ENCODE measurements at regions not wholly inside any gene's neighbourhood (a gene's known extent, or its start where the extent isn't known, plus 50 kb on each side); places are given as distances from the start of the nearest gene placed in this dataset.

DNA sequence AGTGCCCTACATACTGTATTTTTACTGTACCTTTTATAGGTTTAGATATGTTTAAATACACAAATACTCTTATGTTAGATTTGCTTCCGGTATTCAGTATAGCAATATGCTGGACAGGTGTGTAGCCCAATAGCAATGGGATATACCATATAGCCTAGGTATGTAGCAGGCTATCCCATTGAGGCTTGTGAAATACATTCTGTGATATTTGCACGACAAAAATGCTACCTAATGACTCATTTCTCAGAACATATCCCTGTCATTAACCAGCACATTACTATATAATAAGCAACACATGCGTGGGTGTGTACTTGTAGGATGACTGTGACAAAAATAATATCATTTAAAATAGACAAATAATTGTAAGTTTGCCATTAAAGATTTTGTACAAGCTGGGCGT, 208.8 kb downstream of the MRPS30 start:
- no peak for TF ChIP-seq SUZ12 (IDR thresholded peaks at IDR 0.05)
- no peak for TF ChIP-seq FOXA1 (IDR thresholded peaks at IDR 0.05)
- TF ChIP-seq, protein P1, sequence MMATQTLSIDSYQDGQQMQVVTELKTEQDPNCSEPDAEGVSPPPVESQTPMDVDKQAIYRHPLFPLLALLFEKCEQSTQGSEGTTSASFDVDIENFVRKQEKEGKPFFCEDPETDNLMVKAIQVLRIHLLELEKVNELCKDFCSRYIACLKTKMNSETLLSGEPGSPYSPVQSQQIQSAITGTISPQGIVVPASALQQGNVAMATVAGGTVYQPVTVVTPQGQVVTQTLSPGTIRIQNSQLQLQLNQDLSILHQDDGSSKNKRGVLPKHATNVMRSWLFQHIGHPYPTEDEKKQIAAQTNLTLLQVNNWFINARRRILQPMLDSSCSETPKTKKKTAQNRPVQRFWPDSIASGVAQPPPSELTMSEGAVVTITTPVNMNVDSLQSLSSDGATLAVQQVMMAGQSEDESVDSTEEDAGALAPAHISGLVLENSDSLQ (IDR thresholded peaks at IDR 0.05), result no peak
- TF ChIP-seq BHLHE40 (IDR thresholded peaks at IDR 0.05; ENCODE audit: borderline replicate concordance), result no peak
- no peak for TF ChIP-seq HDGF (IDR thresholded peaks at IDR 0.05; ENCODE audit: borderline replicate concordance)
- TF ChIP-seq LEF1 (IDR thresholded peaks at IDR 0.05; ENCODE audit: borderline replicate concordance), result no peak
- no peak for TF ChIP-seq SP1 (IDR thresholded peaks at IDR 0.05)
- TF ChIP-seq ARNT (IDR thresholded peaks at IDR 0.05), result no peak
- TF ChIP-seq NFRKB (IDR thresholded peaks at IDR 0.05), result no peak
- no peak for TF ChIP-seq TARDBP (IDR thresholded peaks at IDR 0.05)
- TF ChIP-seq L3MBTL2 (conservative IDR thresholded peaks at IDR 0.05), result no peak
- TF ChIP-seq ZNF384 (IDR thresholded peaks at IDR 0.05), result no peak
- TF ChIP-seq FOXM1 (IDR thresholded peaks at IDR 0.05; ENCODE audit: borderline replicate concordance), result no peak
- TF ChIP-seq ELF4 (IDR thresholded peaks at IDR 0.05), result no peak
- TF ChIP-seq CTBP1 (IDR thresholded peaks at IDR 0.05; ENCODE audit: borderline replicate concordance), result no peak
- TF ChIP-seq FOXK2 (IDR thresholded peaks at IDR 0.05), result no peak
- no peak for DNase-seq (ENCODE audit: extremely low spot score)
- POLR2A ChIA-PET, result no interaction called here
- CTCF ChIA-PET, result no interaction called here

DNA sequence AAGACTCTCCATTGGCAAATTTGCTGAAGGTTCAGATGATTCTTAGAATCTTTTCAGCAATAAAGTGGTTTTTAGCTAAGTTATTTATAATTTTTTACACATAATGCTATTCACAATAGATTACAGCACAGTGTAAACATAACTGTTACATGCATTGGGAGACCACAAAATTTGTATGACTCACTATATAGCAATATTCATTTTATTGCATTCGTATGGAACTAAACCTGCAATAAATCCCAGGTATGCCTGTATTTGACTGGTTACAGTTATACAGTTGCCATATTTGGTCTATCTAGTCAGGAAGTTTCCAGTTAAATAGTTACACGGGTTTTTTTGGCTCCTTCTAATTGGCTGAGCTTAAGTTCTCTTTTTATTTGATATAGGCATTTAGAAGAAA, 220.8 kb downstream of the MRPS30 start:
- TF ChIP-seq FOXK2 (IDR thresholded peaks at IDR 0.05), result no peak
- no peak for TF ChIP-seq TARDBP (IDR thresholded peaks at IDR 0.05)
- no peak for TF ChIP-seq LEF1 (IDR thresholded peaks at IDR 0.05; ENCODE audit: borderline replicate concordance)
- no peak for TF ChIP-seq ARNT (IDR thresholded peaks at IDR 0.05)
- no peak for TF ChIP-seq SP1 (IDR thresholded peaks at IDR 0.05)
- TF ChIP-seq ELF4 (IDR thresholded peaks at IDR 0.05), result no peak
- TF ChIP-seq BHLHE40 (IDR thresholded peaks at IDR 0.05; ENCODE audit: borderline replicate concordance), result no peak
- POLR2A ChIA-PET, result no interaction called here
- CTCF ChIA-PET, result no interaction called here
- no peak for DNase-seq (ENCODE audit: extremely low spot score)

DNA sequence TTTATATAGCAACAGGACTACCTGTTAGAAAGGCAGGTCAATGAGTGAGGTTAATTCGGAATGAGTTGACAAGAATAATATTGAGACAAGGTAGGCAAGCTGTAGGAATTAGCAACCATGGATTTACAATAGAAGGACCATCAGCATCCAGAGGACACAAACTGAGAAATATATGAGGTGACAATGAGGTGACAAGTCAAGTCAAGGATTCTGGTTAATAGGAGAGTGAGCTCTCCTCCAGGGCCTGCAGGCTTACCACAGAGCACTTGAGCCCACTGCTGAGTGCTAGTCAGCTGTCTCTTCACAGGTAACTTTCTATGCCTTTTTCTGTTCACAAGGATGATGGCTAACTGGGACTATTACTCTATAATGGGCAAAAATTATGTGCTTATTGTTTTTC, 227.2 kb downstream of the MRPS30 start:
- CTCF ChIA-PET, result no interaction called here
- DNase-seq (ENCODE audit: extremely low spot score), result no peak
- TF ChIP-seq FOXM1 (IDR thresholded peaks at IDR 0.05; ENCODE audit: borderline replicate concordance) (no peak), SP1 (IDR thresholded peaks at IDR 0.05) (no peak), L3MBTL2 (conservative IDR thresholded peaks at IDR 0.05) (no peak), LEF1 (IDR thresholded peaks at IDR 0.05; ENCODE audit: borderline replicate concordance) (no peak), TARDBP (IDR thresholded peaks at IDR 0.05) (no peak), ELF4 (IDR thresholded peaks at IDR 0.05) (no peak), CTBP1 (IDR thresholded peaks at IDR 0.05; ENCODE audit: borderline replicate concordance) (no peak), HDGF (IDR thresholded peaks at IDR 0.05; ENCODE audit: borderline replicate concordance) (no peak), ARNT (IDR thresholded peaks at IDR 0.05) (no peak), ZNF384 (IDR thresholded peaks at IDR 0.05) (no peak), BHLHE40 (IDR thresholded peaks at IDR 0.05; ENCODE audit: borderline replicate concordance) (no peak), FOXK2 (IDR thresholded peaks at IDR 0.05) (no peak), FOXA1 (IDR thresholded peaks at IDR 0.05) (no peak)
- TF ChIP-seq, protein P1 (IDR thresholded peaks at IDR 0.05), result no peak
- POLR2A ChIA-PET, result no interaction called here

DNA sequence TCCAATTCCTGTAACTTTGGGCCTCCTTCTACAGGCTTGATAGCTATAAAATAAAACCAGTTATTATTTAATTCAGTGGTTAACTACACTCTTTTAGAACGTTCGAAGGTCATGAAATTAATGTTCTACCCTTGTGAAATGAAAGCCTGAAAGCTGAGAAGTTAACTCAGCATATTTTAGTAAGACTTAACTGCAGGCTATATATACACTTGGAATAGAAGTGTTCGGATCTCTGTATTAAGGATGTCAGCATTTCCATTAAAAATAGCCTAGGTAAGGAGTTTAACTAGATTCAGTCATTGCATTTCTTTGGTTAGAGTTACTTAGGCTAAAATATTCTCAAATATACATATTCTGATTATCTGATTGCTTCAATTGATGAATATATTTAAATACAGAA, 229.2 kb downstream of the MRPS30 start:
- no peak for DNase-seq (ENCODE audit: extremely low spot score)
- no peak for TF ChIP-seq ZNF384 (IDR thresholded peaks at IDR 0.05)
- ChIA-PET CTCF (interaction anchor here (0.7 kb wide), 1 partner anchor 23 kb away, joined by 3 read pairs; no protein-coding TSS in a partner anchor), POLR2A (no interaction called here)

DNA sequence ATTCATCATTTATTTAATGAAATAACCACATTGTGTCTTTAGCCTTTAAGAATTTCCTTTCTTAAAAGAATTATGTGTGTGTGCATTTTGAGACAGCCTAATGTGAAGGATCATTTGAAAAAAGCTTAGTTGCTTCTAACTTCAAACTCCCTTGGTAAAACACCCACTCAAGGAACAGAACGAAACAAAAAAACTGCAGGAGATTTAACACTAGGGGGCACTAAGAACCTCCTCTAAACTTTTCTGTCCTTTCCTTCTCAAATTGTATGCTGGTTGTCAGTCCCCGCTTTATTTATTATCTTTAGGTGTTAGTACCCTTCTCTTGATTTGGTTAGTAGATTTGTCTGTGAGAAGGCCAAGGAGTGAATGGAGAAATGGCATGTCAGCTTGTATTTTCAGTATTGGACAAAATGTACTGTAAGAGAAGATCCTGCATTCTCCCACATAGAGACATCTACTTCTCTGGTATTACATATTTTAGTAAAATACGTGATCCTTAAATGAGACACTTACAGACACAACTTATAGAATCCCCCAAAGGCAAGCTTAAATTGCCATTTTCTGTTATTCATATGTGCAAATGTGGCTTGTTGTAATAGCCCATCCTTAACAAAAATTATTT, 229.7 kb downstream of the MRPS30 start:
- ChIA-PET POLR2A (no interaction called here), CTCF (interaction anchor here (0.7 kb wide), 1 partner anchor 23 kb away, joined by 3 read pairs; no protein-coding TSS in a partner anchor)
- no peak for TF ChIP-seq ARNT (IDR thresholded peaks at IDR 0.05)
- peak; percentile 11 for DNase-seq (ENCODE audit: extremely low spot score)

DNA sequence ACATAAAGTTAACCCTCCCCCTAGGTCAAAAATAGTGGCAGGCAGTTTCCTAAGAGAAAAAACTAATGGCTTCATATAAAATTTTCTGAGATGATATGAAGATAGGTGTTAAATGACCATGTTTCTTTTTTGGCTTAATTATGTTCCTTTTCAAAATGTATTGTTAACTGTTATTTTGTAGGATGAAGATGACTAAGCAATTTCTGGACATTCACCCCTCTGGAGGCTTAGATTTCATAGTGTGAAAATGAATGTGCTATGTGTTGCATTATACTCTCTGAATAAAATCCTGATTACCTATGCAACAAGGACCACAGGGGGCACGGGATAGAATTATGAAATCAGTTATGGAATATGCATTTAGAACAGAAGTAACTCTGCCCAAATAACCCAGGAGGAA, 233.5 kb downstream of the MRPS30 start:
- no peak for TF ChIP-seq SP1 (IDR thresholded peaks at IDR 0.05)
- TF ChIP-seq, protein P1 (IDR thresholded peaks at IDR 0.05), result no peak
- no peak for TF ChIP-seq ELF4 (IDR thresholded peaks at IDR 0.05)
- TF ChIP-seq FOXA1 (IDR thresholded peaks at IDR 0.05), result no peak
- TF ChIP-seq NFRKB (IDR thresholded peaks at IDR 0.05), result no peak
- TF ChIP-seq ARNT (IDR thresholded peaks at IDR 0.05), result no peak
- TF ChIP-seq SUZ12 (IDR thresholded peaks at IDR 0.05), result no peak
- TF ChIP-seq L3MBTL2 (conservative IDR thresholded peaks at IDR 0.05), result no peak
- TF ChIP-seq ZNF384 (IDR thresholded peaks at IDR 0.05), result no peak
- no peak for TF ChIP-seq CTBP1 (IDR thresholded peaks at IDR 0.05; ENCODE audit: borderline replicate concordance)
- no peak for TF ChIP-seq HDGF (IDR thresholded peaks at IDR 0.05; ENCODE audit: borderline replicate concordance)
- TF ChIP-seq LEF1 (IDR thresholded peaks at IDR 0.05; ENCODE audit: borderline replicate concordance), result no peak
- TF ChIP-seq TARDBP (IDR thresholded peaks at IDR 0.05), result no peak
- TF ChIP-seq FOXK2 (IDR thresholded peaks at IDR 0.05), result no peak
- TF ChIP-seq BHLHE40 (IDR thresholded peaks at IDR 0.05; ENCODE audit: borderline replicate concordance), result no peak
- TF ChIP-seq FOXM1 (IDR thresholded peaks at IDR 0.05; ENCODE audit: borderline replicate concordance), result no peak
- POLR2A ChIA-PET, result no interaction called here
- no peak for DNase-seq (ENCODE audit: extremely low spot score)
- CTCF ChIA-PET, result no interaction called here

DNA sequence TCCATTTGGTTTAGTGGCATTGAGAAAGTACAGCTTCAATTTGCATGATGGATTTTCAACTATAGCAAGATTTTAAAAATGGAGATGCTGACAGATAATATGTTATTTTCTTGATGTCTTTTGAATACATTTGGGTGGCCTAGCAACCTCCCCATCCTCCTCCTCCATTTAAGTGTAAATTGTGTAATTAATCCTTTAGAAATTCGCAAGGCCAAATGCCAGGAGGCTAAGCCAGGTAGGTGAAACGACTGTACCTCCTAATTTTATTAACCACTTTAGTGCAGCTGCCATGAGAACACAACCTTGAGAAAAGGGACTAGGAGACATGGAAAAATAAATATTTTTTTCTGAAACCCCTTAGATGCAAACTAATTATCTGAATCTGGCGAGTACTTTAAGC, 248.8 kb downstream of the MRPS30 start:
- ChIA-PET POLR2A (no interaction called here), CTCF (no interaction called here)
- DNase-seq (ENCODE audit: extremely low spot score), result no peak
- TF ChIP-seq SP1 (IDR thresholded peaks at IDR 0.05) (no peak), NFRKB (IDR thresholded peaks at IDR 0.05) (no peak), CTBP1 (IDR thresholded peaks at IDR 0.05; ENCODE audit: borderline replicate concordance) (no peak)
- TF ChIP-seq, protein P1 (IDR thresholded peaks at IDR 0.05), result no peak

Measured in HEK293T (cell line).